GM12878 (cell line): ENCODE measurements at regions not wholly inside any gene's neighbourhood (a gene's known extent, or its start where the extent isn't known, plus 50 kb on each side); places are given as distances from the start of the nearest gene placed in this dataset.

ENCODE experiments used
- ATAC-seq: fragments of 200-7000 bp; cut with Tn5 transposase; 3 replicates; pipeline ENCODE4 v1.9.1; 2020; ENCODE audit warnings: mild to moderate bottlenecking, moderate library complexity
- BruUV-seq: library from RNA; stranded (reverse); fragments of 400-500 nt; replicated peaks from 2 replicates; lab custom pipeline; 2021; lab: Mats Ljungman, UMichigan
- CTCF ChIA-PET: fragments of 300-600 bp; sonication (Branson Sonifier 250); formaldehyde crosslinking; extraction: SDS; loops from one replicate; lab custom pipeline; 2021; ENCODE audit warnings: inconsistent platforms; lab: Yijun Ruan, JAX
- POLR2A ChIA-PET: fragments of 350-600 bp; formaldehyde crosslinking; extraction: SDS; loops from one replicate; lab custom pipeline; 2021; ENCODE audit warnings: inconsistent platforms; lab: Charles Lee
- RAD21 ChIA-PET: fragments of 300-600 bp; sonication (Branson Sonifier 250); formaldehyde crosslinking; loops from one replicate; lab custom pipeline; 2023; ENCODE audit warnings: antibody characterized with exemption; ENCODE audit not compliant: unreplicated experiment; lab: Charles Lee
- SMC1A ChIA-PET: fragments of 300-600 bp; sonication (Branson Sonifier 250); formaldehyde crosslinking; loops from one replicate; lab custom pipeline; 2023; ENCODE audit not compliant: unreplicated experiment, uncharacterized antibody; lab: Charles Lee
- DNase-seq: peaks from one replicate; pipeline ENCODE4 v3.0.0-alpha.2; 2011; ENCODE audit warnings: low read depth, low spot score
- FAIRE-seq: peaks from 3 replicates; lab custom pipeline; 2011; peaks lifted over from hg19 to GRCh38; lab: Jason Lieb, UNC
- H2AFZ ChIP-seq: 2 replicates; pipeline ENCODE4 v1.6.0; 2011; ENCODE audit warnings: low read depth, low read length, control low read depth; ENCODE audit not compliant: control insufficient read depth
- H3K27ac ChIP-seq: 2 replicates; pipeline ENCODE4 v1.5.1; 2011; ENCODE audit warnings: control low read depth; ENCODE audit not compliant: control insufficient read depth, insufficient read depth
- H3K27me3 ChIP-seq, 2 experiments: replicated peaks in 1 of 2; 2 replicates each; pipeline versions ENCODE4 v1.6.0 to v1.6.1; 2011; ENCODE audit warnings: low read length in 1 of 2; ENCODE audit not compliant: control insufficient read depth in 2 of 2, insufficient read depth in 2 of 2
- H3K36me3 ChIP-seq, 2 experiments: 2 replicates each; pipeline ENCODE4 v1.5.1; 2011; ENCODE audit warnings: low read length in 1 of 2; ENCODE audit not compliant: control insufficient read depth in 2 of 2, insufficient read depth in 2 of 2
- H3K4me1 ChIP-seq: 2 replicates; pipeline ENCODE4 v1.6.1; 2011; ENCODE audit warnings: mild to moderate bottlenecking, low read length, moderate library complexity, mixed read lengths; ENCODE audit not compliant: control insufficient read depth, insufficient read depth
- H3K4me2 ChIP-seq: 2 replicates; pipeline ENCODE4 v1.6.0; 2011; ENCODE audit warnings: control low read depth; ENCODE audit not compliant: control insufficient read depth, insufficient read depth
- H3K4me3 ChIP-seq: fragments of 200-600 bp; sonication (generic); 2 replicates; pipeline ENCODE4 v1.5.1; 2016
- H3K79me2 ChIP-seq: 2 replicates; pipeline ENCODE4 v1.6.0; 2011; ENCODE audit warnings: low read length; ENCODE audit not compliant: control insufficient read depth, insufficient read depth
- H3K9ac ChIP-seq: 2 replicates; pipeline ENCODE4 v1.8.0; 2011; ENCODE audit warnings: low read length, control low read depth, mixed read lengths; ENCODE audit not compliant: control insufficient read depth, insufficient read depth
- H3K9me3 ChIP-seq: replicated peaks from 3 replicates; pipeline ENCODE4 v1.5.1; 2011; ENCODE audit warnings: mild to moderate bottlenecking, low read length; ENCODE audit not compliant: control insufficient read depth, insufficient read depth
- H4K20me1 ChIP-seq: 2 replicates; pipeline ENCODE4 v1.6.0; 2011; ENCODE audit not compliant: control insufficient read depth, insufficient read depth
- BCL11A ChIP-seq: IDR thresholded peaks from 2 replicates; pipeline ENCODE4 v1.6.1; 2011; ENCODE audit warnings: low read depth, low read length
- CBX3 ChIP-seq: fragments of 200-600 bp; sonication (generic); IDR thresholded peaks from 2 replicates; pipeline ENCODE4 v1.6.1; 2016; ENCODE audit warnings: low read depth, borderline replicate concordance
- ESRRA ChIP-seq: IDR thresholded peaks from 2 replicates; pipeline ENCODE4 v1.6.1; 2012; ENCODE audit warnings: mild to moderate bottlenecking, low read length, improper control_type of control experiment
- FOXM1 ChIP-seq: IDR thresholded peaks from 2 replicates; pipeline ENCODE4 v1.6.1; 2012; ENCODE audit warnings: low read depth, mild to moderate bottlenecking, inconsistent platforms, low read length, moderate library complexity
- GATAD2B ChIP-seq: fragments of 450-650 bp; conservative IDR thresholded peaks from 2 replicates; pipeline ENCODE4 v1.6.1; 2017; ENCODE audit warnings: low read depth, mild to moderate bottlenecking, moderate library complexity
- JUNB ChIP-seq: IDR thresholded peaks from 2 replicates; pipeline ENCODE4 v1.6.1; 2016; ENCODE audit warnings: antibody characterized with exemption, mild to moderate bottlenecking
- MTA2 ChIP-seq: fragments of 450-650 bp; IDR thresholded peaks from 2 replicates; pipeline ENCODE4 v1.6.1; 2016; ENCODE audit warnings: low read depth, mild to moderate bottlenecking, moderate library complexity
- NFYA ChIP-seq: IDR thresholded peaks from 2 replicates; pipeline ENCODE4 v1.6.1; 2011; ENCODE audit warnings: low read depth, mild to moderate bottlenecking, low read length, improper control_type of control experiment, borderline replicate concordance
- NR2C1 ChIP-seq: fragments of 450-650 bp; IDR thresholded peaks from 2 replicates; pipeline ENCODE4 v1.6.1; 2017; ENCODE audit warnings: antibody characterized with exemption, mild to moderate bottlenecking, moderate library complexity
- POLR2A ChIP-seq: IDR thresholded peaks from 2 replicates; pipeline ENCODE4 v1.6.1; 2011; ENCODE audit warnings: low read depth, mild to moderate bottlenecking, low read length
- RFX5 ChIP-seq: IDR thresholded peaks from 2 replicates; pipeline ENCODE4 v1.6.1; 2011; ENCODE audit warnings: low read depth, low read length, improper control_type of control experiment
- SRF ChIP-seq, 2 experiments: IDR thresholded peaks; 2 replicates each; pipeline ENCODE4 v1.6.1; 2011; ENCODE audit warnings: low read depth in 2 of 2, low read length in 2 of 2, mild to moderate bottlenecking in 1 of 2, moderate library complexity in 1 of 2
- ZNF384 ChIP-seq: IDR thresholded peaks from 2 replicates; pipeline ENCODE4 v1.6.1; 2012; ENCODE audit warnings: low read depth, mild to moderate bottlenecking, low read length, improper control_type of control experiment, borderline replicate concordance
- WGBS: methylation state at CpG from one replicate; pipeline ENCODE4 v1.1.6; 2016; ENCODE audit warnings: low lambda C conversion rate; ENCODE audit not compliant: insufficient replicate concordance, insufficient coverage; ENCODE audit errors: missing lambda C conversion rate; 5-methylcytosine and 5-hydroxymethylcytosine counted together
- in situ Hi-C: fragments of 300-500 bp; cut with MboI; formaldehyde crosslinking; loops from 9 replicates; pipeline ENCODE4 v1.14.3; 2018; ENCODE audit warnings: mixed read lengths
- intact Hi-C: fragments of 100-400 bp; cut with micrococcal nuclease; formaldehyde crosslinking; loops from one replicate; pipeline ENCODE4 v1.14.2; 2022; ENCODE audit not compliant: unreplicated experiment
- TF ChIP-seq, protein P1 (sequence below): IDR thresholded peaks from 2 replicates; pipeline ENCODE4 v1.6.1; 2011; ENCODE audit warnings: low read depth, mild to moderate bottlenecking, low read length, moderate library complexity, borderline replicate concordance; ENCODE audit errors: extremely low read depth
- TF ChIP-seq, protein P2 (sequence below): fragments of 450-650 bp; IDR thresholded peaks from 2 replicates; pipeline ENCODE4 v1.6.1; 2018; ENCODE audit warnings: mild to moderate bottlenecking, low read depth, moderate library complexity; ENCODE audit not compliant: partially characterized antibody
- TF ChIP-seq, protein P3 (sequence below): fragments of 450-650 bp; IDR thresholded peaks from 2 replicates; pipeline ENCODE4 v1.6.1; 2017; ENCODE audit warnings: mild to moderate bottlenecking, moderate library complexity
- TF ChIP-seq, protein P4 (sequence below): fragments of 450-650 bp; IDR thresholded peaks from 2 replicates; pipeline ENCODE4 v1.6.1; 2017; ENCODE audit warnings: mild to moderate bottlenecking, low read depth, inconsistent platforms; ENCODE audit not compliant: poor library complexity, severe bottlenecking

DNA sequence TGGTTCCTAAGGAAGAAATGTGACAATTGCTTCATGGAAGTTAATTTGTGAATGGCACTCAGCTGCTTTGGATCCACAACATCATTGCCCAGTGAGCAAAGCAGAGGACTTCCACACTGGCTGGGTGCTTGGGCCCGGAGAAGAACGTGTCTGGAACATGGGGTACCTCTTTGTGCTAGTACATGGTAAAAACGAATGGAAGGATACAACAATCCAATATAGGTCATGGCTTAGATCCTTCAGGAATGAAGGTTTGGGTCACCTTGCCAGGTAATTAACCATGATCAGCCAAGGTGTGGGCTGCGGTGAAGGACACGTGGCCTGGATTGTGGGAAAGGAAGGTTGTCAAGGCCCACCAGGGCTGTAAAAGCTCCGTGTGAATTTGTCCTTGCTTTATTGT lies 245.9 kb upstream of the HS6ST1 start:
- FAIRE-seq: no peak
- in situ Hi-C loops: no loop called here
- CTCF ChIA-PET: no interaction called here

More for the DNA sequence above, 245.9 kb upstream of the HS6ST1 start:
- no peaks in the 10 kb centered on the region for H4K20me1 ChIP-seq
- no peak overlapping the region for H3K27ac ChIP-seq
- H3K9me3 ChIP-seq: no peaks in the 10 kb centered on the region
- no peak for DNase-seq
- H3K4me3 ChIP-seq: no peak overlapping the region
- intact Hi-C loops: no loop called here
- ChIA-PET RAD21 (no interaction called here), SMC1A (no interaction called here), POLR2A (no interaction called here)
- ATAC-seq: no peak
- TF ChIP-seq POLR2A (no peak), NR2C1 (no peak), MTA2 (no peak), JUNB (no peak), CBX3 (no peak), SRF (IDR thresholded peaks at IDR 0.05; ENCODE audit: low read depth in 2 of 2, low read length in 2 of 2) (no peak), FOXM1 (no peak), ESRRA (no peak), BCL11A (no peak), RFX5 (no peak), NFYA (no peak), ZNF384 (no peak), GATAD2B (no peak)
- TF ChIP-seq, protein P1, sequence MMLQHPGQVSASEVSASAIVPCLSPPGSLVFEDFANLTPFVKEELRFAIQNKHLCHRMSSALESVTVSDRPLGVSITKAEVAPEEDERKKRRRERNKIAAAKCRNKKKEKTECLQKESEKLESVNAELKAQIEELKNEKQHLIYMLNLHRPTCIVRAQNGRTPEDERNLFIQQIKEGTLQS: no peak
- TF ChIP-seq, protein P2, sequence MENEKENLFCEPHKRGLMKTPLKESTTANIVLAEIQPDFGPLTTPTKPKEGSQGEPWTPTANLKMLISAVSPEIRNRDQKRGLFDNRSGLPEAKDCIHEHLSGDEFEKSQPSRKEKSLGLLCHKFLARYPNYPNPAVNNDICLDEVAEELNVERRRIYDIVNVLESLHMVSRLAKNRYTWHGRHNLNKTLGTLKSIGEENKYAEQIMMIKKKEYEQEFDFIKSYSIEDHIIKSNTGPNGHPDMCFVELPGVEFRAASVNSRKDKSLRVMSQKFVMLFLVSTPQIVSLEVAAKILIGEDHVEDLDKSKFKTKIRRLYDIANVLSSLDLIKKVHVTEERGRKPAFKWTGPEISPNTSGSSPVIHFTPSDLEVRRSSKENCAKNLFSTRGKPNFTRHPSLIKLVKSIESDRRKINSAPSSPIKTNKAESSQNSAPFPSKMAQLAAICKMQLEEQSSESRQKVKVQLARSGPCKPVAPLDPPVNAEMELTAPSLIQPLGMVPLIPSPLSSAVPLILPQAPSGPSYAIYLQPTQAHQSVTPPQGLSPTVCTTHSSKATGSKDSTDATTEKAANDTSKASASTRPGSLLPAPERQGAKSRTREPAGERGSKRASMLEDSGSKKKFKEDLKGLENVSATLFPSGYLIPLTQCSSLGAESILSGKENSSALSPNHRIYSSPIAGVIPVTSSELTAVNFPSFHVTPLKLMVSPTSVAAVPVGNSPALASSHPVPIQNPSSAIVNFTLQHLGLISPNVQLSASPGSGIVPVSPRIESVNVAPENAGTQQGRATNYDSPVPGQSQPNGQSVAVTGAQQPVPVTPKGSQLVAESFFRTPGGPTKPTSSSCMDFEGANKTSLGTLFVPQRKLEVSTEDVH: no peak
- TF ChIP-seq, protein P3, sequence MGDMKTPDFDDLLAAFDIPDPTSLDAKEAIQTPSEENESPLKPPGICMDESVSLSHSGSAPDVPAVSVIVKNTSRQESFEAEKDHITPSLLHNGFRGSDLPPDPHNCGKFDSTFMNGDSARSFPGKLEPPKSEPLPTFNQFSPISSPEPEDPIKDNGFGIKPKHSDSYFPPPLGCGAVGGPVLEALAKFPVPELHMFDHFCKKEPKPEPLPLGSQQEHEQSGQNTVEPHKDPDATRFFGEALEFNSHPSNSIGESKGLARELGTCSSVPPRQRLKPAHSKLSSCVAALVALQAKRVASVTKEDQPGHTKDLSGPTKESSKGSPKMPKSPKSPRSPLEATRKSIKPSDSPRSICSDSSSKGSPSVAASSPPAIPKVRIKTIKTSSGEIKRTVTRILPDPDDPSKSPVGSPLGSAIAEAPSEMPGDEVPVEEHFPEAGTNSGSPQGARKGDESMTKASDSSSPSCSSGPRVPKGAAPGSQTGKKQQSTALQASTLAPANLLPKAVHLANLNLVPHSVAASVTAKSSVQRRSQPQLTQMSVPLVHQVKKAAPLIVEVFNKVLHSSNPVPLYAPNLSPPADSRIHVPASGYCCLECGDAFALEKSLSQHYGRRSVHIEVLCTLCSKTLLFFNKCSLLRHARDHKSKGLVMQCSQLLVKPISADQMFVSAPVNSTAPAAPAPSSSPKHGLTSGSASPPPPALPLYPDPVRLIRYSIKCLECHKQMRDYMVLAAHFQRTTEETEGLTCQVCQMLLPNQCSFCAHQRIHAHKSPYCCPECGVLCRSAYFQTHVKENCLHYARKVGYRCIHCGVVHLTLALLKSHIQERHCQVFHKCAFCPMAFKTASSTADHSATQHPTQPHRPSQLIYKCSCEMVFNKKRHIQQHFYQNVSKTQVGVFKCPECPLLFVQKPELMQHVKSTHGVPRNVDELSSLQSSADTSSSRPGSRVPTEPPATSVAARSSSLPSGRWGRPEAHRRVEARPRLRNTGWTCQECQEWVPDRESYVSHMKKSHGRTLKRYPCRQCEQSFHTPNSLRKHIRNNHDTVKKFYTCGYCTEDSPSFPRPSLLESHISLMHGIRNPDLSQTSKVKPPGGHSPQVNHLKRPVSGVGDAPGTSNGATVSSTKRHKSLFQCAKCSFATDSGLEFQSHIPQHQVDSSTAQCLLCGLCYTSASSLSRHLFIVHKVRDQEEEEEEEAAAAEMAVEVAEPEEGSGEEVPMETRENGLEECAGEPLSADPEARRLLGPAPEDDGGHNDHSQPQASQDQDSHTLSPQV: no peak
- TF ChIP-seq, protein P4, sequence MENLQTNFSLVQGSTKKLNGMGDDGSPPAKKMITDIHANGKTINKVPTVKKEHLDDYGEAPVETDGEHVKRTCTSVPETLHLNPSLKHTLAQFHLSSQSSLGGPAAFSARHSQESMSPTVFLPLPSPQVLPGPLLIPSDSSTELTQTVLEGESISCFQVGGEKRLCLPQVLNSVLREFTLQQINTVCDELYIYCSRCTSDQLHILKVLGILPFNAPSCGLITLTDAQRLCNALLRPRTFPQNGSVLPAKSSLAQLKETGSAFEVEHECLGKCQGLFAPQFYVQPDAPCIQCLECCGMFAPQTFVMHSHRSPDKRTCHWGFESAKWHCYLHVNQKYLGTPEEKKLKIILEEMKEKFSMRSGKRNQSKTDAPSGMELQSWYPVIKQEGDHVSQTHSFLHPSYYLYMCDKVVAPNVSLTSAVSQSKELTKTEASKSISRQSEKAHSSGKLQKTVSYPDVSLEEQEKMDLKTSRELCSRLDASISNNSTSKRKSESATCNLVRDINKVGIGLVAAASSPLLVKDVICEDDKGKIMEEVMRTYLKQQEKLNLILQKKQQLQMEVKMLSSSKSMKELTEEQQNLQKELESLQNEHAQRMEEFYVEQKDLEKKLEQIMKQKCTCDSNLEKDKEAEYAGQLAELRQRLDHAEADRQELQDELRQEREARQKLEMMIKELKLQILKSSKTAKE: no peak
- H2AFZ ChIP-seq: no peak overlapping the region
- H3K4me2 ChIP-seq: no peak overlapping the region
- no peaks in the 10 kb centered on the region for H3K4me1 ChIP-seq
- WGBS: 9% methylated on average over 6 of the region's 6 CpGs
- H3K79me2 ChIP-seq: no peaks in the 10 kb centered on the region
- no peak overlapping the region for H3K9ac ChIP-seq
- no peaks in the 10 kb centered on the region; a peak in 3 of 4 replicates for H3K27me3 ChIP-seq
- no peaks in the 10 kb centered on the region for H3K36me3 ChIP-seq
- BruUV-seq: no TSS peak
